HG03159 (cell line): ENCODE measurements at regions not wholly inside any gene's neighbourhood (a gene's known extent, or its start where the extent isn't known, plus 50 kb on each side); places are given as distances from the start of the nearest gene placed in this dataset.
"Not testable (repeated sequence)": the region's sequence is repeated elsewhere in the genome, so short reads cannot be mapped to it uniquely, and the experiment has no call there.

ENCODE experiments used
- ATAC-seq: cut with Tn5 transposase; IDR thresholded peaks from one replicate; pipeline ENCODE4 v1.9.1; 2021; ENCODE audit warnings: mild to moderate bottlenecking, moderate library complexity; ENCODE audit not compliant: unreplicated experiment

GRCh38 chr5:124870070-124870469, 123.6 kb upstream of the ZNF608 start:
- ATAC-seq = no peak

- no peak for ATAC-seq
Observed at GRCh38 chr5:124871303-124871702, 124.9 kb upstream of the ZNF608 start.

- no peak for ATAC-seq
Observed at GRCh38 chr5:124872086-124872485, 125.6 kb upstream of the ZNF608 start.

- ATAC-seq = no peak
Observed at GRCh38 chr5:124872615-124873014, 126.2 kb upstream of the ZNF608 start.

GRCh38 chr5:124873188-124873587, 126.7 kb upstream of the ZNF608 start:
- ATAC-seq = no peak

- no peak for ATAC-seq
Observed at GRCh38 chr5:124873713-124874112, 127.3 kb upstream of the ZNF608 start.

GRCh38 chr5:124876566-124876965, 130.1 kb upstream of the ZNF608 start:
- no peak for ATAC-seq

- ATAC-seq = no peak
Observed at GRCh38 chr5:124876983-124877382, 130.5 kb upstream of the ZNF608 start.

- ATAC-seq = no peak
Observed at GRCh38 chr5:124877501-124878146, 131.2 kb upstream of the ZNF608 start.

- ATAC-seq = no peak
Observed at GRCh38 chr5:124878583-124879342, 132.3 kb upstream of the ZNF608 start.

GRCh38 chr5:124880903-124881697, 134.7 kb upstream of the ZNF608 start:
- no peak for ATAC-seq

- ATAC-seq = no peak
Observed at GRCh38 chr5:124883681-124884080, 137.2 kb upstream of the ZNF608 start.

GRCh38 chr5:124884114-124884513, 137.7 kb upstream of the ZNF608 start:
- ATAC-seq = no peak

GRCh38 chr5:124885490-124885889, 139.1 kb upstream of the ZNF608 start:
- ATAC-seq = no peak

- no peak for ATAC-seq
Observed at GRCh38 chr5:124887223-124887622, 140.8 kb upstream of the ZNF608 start.

GRCh38 chr5:124888050-124888506, 141.6 kb upstream of the ZNF608 start:
- ATAC-seq = no peak

- ATAC-seq = no peak
Observed at GRCh38 chr5:124888622-124889485, 142.4 kb upstream of the ZNF608 start.

- ATAC-seq = no peak
Observed at GRCh38 chr5:124889486-124889825, 143.0 kb upstream of the ZNF608 start.

- ATAC-seq = no peak
Observed at GRCh38 chr5:124889850-124890249, 143.4 kb upstream of the ZNF608 start.

- not testable (repeated sequence) for ATAC-seq
Observed at GRCh38 chr5:124890442-124890841, 144.0 kb upstream of the ZNF608 start.

- no peak for ATAC-seq
Observed at GRCh38 chr5:124891179-124891578, 144.7 kb upstream of the ZNF608 start.
